Trophoblast cell (in vitro differentiated cells and primary cell): ENCODE measurements at regions not wholly inside any gene's neighbourhood (a gene's known extent, or its start where the extent isn't known, plus 50 kb on each side); places are given as distances from the start of the nearest gene placed in this dataset.
"Not testable (repeated sequence)": the region's sequence is repeated elsewhere in the genome, so short reads cannot be mapped to it uniquely, and the experiment has no call there.

ENCODE experiments used
- DNase-seq, 2 donors: peaks; one replicate each; pipeline ENCODE4 v3.0.0-alpha.2; 2016
- H2AFZ ChIP-seq: 2 replicates; pipeline ENCODE4 v1.6.1; 2013; ENCODE audit warnings: low read length, moderate library complexity, mild to moderate bottlenecking; ENCODE audit not compliant: insufficient read depth, poor library complexity
- H2AK5ac ChIP-seq: 2 replicates; pipeline ENCODE4 v1.6.1; 2013; ENCODE audit warnings: mild to moderate bottlenecking, low read length
- H2BK120ac ChIP-seq: 2 replicates; pipeline ENCODE4 v1.6.1; 2013; ENCODE audit warnings: low read length, mild to moderate bottlenecking, moderate library complexity; ENCODE audit not compliant: insufficient read depth, poor library complexity
- H2BK12ac ChIP-seq: 2 replicates; pipeline ENCODE4 v1.6.1; 2013; ENCODE audit warnings: mild to moderate bottlenecking, low read length, moderate library complexity
- H2BK5ac ChIP-seq: 2 replicates; pipeline ENCODE4 v1.6.1; 2013; ENCODE audit warnings: low read length, low read depth, moderate library complexity, mild to moderate bottlenecking; ENCODE audit not compliant: poor library complexity
- H3K14ac ChIP-seq: 2 replicates; pipeline ENCODE4 v1.6.1; 2013; ENCODE audit warnings: mild to moderate bottlenecking, low read length
- H3K18ac ChIP-seq: 2 replicates; pipeline ENCODE4 v1.6.1; 2013; ENCODE audit warnings: mild to moderate bottlenecking, low read length
- H3K23ac ChIP-seq: 2 replicates; pipeline ENCODE4 v1.6.1; 2013; ENCODE audit warnings: low read length
- H3K27ac ChIP-seq: 2 replicates; pipeline ENCODE4 v1.5.1; 2013; ENCODE audit warnings: low read depth, mild to moderate bottlenecking, inconsistent platforms, low read length, moderate library complexity
- H3K27me3 ChIP-seq: 2 replicates; pipeline ENCODE4 v1.6.1; 2013; ENCODE audit warnings: inconsistent platforms, mild to moderate bottlenecking, low read length, moderate library complexity; ENCODE audit not compliant: insufficient read depth
- H3K36me3 ChIP-seq, 2 experiments: 1 replicate in 1 of 2; 2 replicates in 1 of 2; pipeline ENCODE4 v1.6.1; 2013; ENCODE audit warnings: low read length in 2 of 2, mild to moderate bottlenecking in 2 of 2, moderate library complexity in 1 of 2; ENCODE audit not compliant: insufficient read depth in 2 of 2, control insufficient read depth in 1 of 2
- H3K4ac ChIP-seq: 2 replicates; pipeline ENCODE4 v1.6.1; 2013; ENCODE audit warnings: low read depth, mild to moderate bottlenecking, low read length, moderate library complexity
- H3K4me1 ChIP-seq, 2 experiments: 1 replicate in 1 of 2; 2 replicates in 1 of 2; pipeline ENCODE4 v1.6.1; 2013; ENCODE audit warnings: low read length in 2 of 2, mild to moderate bottlenecking in 2 of 2, moderate library complexity in 1 of 2; ENCODE audit not compliant: insufficient read depth in 2 of 2, control insufficient read depth in 1 of 2
- H3K4me2 ChIP-seq: 2 replicates; pipeline ENCODE4 v1.6.1; 2013; ENCODE audit warnings: inconsistent platforms, mild to moderate bottlenecking, low read length, moderate library complexity
- H3K4me3 ChIP-seq: 2 replicates; pipeline ENCODE4 v1.5.1; 2013; ENCODE audit warnings: mild to moderate bottlenecking, low read depth, low read length, inconsistent platforms
- H3K79me1 ChIP-seq: one replicate; pipeline ENCODE4 v1.6.1; 2013; ENCODE audit warnings: low read length
- H3K79me2 ChIP-seq: 2 replicates; pipeline ENCODE4 v1.6.1; 2013; ENCODE audit warnings: low read length, mild to moderate bottlenecking; ENCODE audit not compliant: control insufficient read depth, insufficient read depth, poor library complexity
- H3K9ac ChIP-seq: 2 replicates; pipeline ENCODE4 v1.6.1; 2013; ENCODE audit warnings: mild to moderate bottlenecking, low read length
- H3K9me3 ChIP-seq: 2 replicates; pipeline ENCODE4 v1.6.1; 2013; ENCODE audit warnings: low read depth, mild to moderate bottlenecking, control low read depth, inconsistent platforms, low read length; ENCODE audit not compliant: insufficient read depth
- H4K12ac ChIP-seq: 2 replicates; pipeline ENCODE4 v1.6.1; 2013; ENCODE audit warnings: low read depth, mild to moderate bottlenecking, low read length, moderate library complexity
- H4K8ac ChIP-seq: 2 replicates; pipeline ENCODE4 v1.6.1; 2013; ENCODE audit warnings: low read depth, mild to moderate bottlenecking, low read length, moderate library complexity
- H4K91ac ChIP-seq: one replicate; pipeline ENCODE4 v1.6.1; 2013; ENCODE audit warnings: low read depth, mild to moderate bottlenecking, low read length, moderate library complexity
- WGBS: extraction: QIAGEN DNeasy Blood & Tissue Kit; methylation state at CpG from one replicate; pipeline ENCODE4 v1.1.7; 2013; ENCODE audit warnings: missing lambda C conversion rate; ENCODE audit not compliant: insufficient read length, insufficient coverage; ENCODE audit errors: extremely low coverage; 5-methylcytosine and 5-hydroxymethylcytosine counted together

- DNase-seq, H3K36me3 ChIP-seq, H4K12ac ChIP-seq, H3K27ac ChIP-seq, H3K4me1 ChIP-seq, H4K91ac ChIP-seq, H3K79me2 ChIP-seq, H3K4me2 ChIP-seq, H3K9ac ChIP-seq, H3K4me3 ChIP-seq, H3K79me1 ChIP-seq, H2BK12ac ChIP-seq, H3K23ac ChIP-seq, H2AK5ac ChIP-seq, H4K8ac ChIP-seq, H3K4ac ChIP-seq, H3K27me3 ChIP-seq, H2BK5ac ChIP-seq, H2BK120ac ChIP-seq, H3K14ac ChIP-seq, H2AFZ ChIP-seq, H3K18ac ChIP-seq, H3K9me3 ChIP-seq: not testable (repeated sequence)
- WGBS, result no CpG with 5 or more reads among the region's 5 CpGs
Observed at GRCh38 chr3:125779918-125780317, 184.6 kb upstream of the OSBPL11 start.

GRCh38 chr3:125781678-125782077 is 186.4 kb upstream of the OSBPL11 start:
- not testable (repeated sequence) for H2BK120ac ChIP-seq, H3K9ac ChIP-seq, H3K27ac ChIP-seq, H3K4me2 ChIP-seq, H4K91ac ChIP-seq, H3K4me3 ChIP-seq, H3K4me1 ChIP-seq, H2AK5ac ChIP-seq, H3K27me3 ChIP-seq, DNase-seq, H3K14ac ChIP-seq, H3K79me1 ChIP-seq, H3K18ac ChIP-seq, H2BK5ac ChIP-seq, H4K8ac ChIP-seq, H2AFZ ChIP-seq, H4K12ac ChIP-seq, H3K36me3 ChIP-seq, H3K79me2 ChIP-seq, H2BK12ac ChIP-seq, H3K9me3 ChIP-seq, H3K4ac ChIP-seq, H3K23ac ChIP-seq
- WGBS, result no CpG with 5 or more reads among the region's 2 CpGs

- H3K79me2 ChIP-seq, H2AK5ac ChIP-seq, H3K36me3 ChIP-seq, H2BK5ac ChIP-seq, H4K8ac ChIP-seq, H3K4me3 ChIP-seq, H4K12ac ChIP-seq, H3K4me2 ChIP-seq, H3K27ac ChIP-seq, H3K9me3 ChIP-seq, H3K9ac ChIP-seq, H3K14ac ChIP-seq, H3K23ac ChIP-seq, H3K79me1 ChIP-seq, H4K91ac ChIP-seq, H3K4me1 ChIP-seq, H3K4ac ChIP-seq, H2BK12ac ChIP-seq, H2AFZ ChIP-seq, H3K18ac ChIP-seq, H3K27me3 ChIP-seq, DNase-seq, H2BK120ac ChIP-seq: not testable (repeated sequence)
- no CpG with 5 or more reads among the region's 3 CpGs for WGBS
Observed at GRCh38 chr3:125790312-125790711, 178.7 kb upstream of the ROPN1B start.

- not testable (repeated sequence) for H3K4me3 ChIP-seq, H2AFZ ChIP-seq, H3K27me3 ChIP-seq, H2BK12ac ChIP-seq, H3K9me3 ChIP-seq, H3K4ac ChIP-seq, H2BK5ac ChIP-seq, H3K9ac ChIP-seq, H4K91ac ChIP-seq, H3K27ac ChIP-seq, H3K23ac ChIP-seq, H2AK5ac ChIP-seq, H3K18ac ChIP-seq, H3K79me1 ChIP-seq, H2BK120ac ChIP-seq, H3K4me2 ChIP-seq, H3K14ac ChIP-seq, H4K8ac ChIP-seq, H3K36me3 ChIP-seq, H3K79me2 ChIP-seq, H4K12ac ChIP-seq, H3K4me1 ChIP-seq
- no CpG with 5 or more reads among the region's 1 CpG for whole genome bisulfite sequencing
- DNase-seq, result peak; percentile 21 to 61
Observed at GRCh38 chr3:125791021-125791420, 178.0 kb upstream of the ROPN1B start.
